Erythroblast (primary cell): ENCODE measurements at regions not wholly inside any gene's neighbourhood (a gene's known extent, or its start where the extent isn't known, plus 50 kb on each side); places are given as distances from the start of the nearest gene placed in this dataset.

Experiments used
- GATA1 ChIP-seq: IDR thresholded peaks from 2 replicates; pipeline ENCODE4 v1.6.1; 2011; ENCODE audit warnings: low read depth, mild to moderate bottlenecking, control low read depth, low read length, moderate library complexity
- POLR2A ChIP-seq: IDR thresholded peaks from 2 replicates; pipeline ENCODE4 v1.6.1; 2011; ENCODE audit warnings: mild to moderate bottlenecking, low read length

- no peak for TF ChIP-seq POLR2A
- TF ChIP-seq GATA1 = no peak
These were observed 118.0 kb upstream of the CA10 start for GRCh38 chr17:52276381-52277008.
